DOHH2 (cell line): ENCODE measurements at regions not wholly inside any gene's neighbourhood (a gene's known extent, or its start where the extent isn't known, plus 50 kb on each side); places are given as distances from the start of the nearest gene placed in this dataset.

Source experiments
- H3F3A ChIP-seq: fragments of 200-600 bp; sonication (generic), shearing (Covaris generic); 2 replicates; pipeline ENCODE4 v1.6.0; 2016; ENCODE audit warnings: antibody characterized with exemption, mild to moderate bottlenecking; ENCODE audit not compliant: control insufficient read depth, insufficient read depth
- H3K27ac ChIP-seq: fragments of 200-600 bp; sonication (generic); 2 replicates; pipeline ENCODE4 v1.5.1; 2014; ENCODE audit warnings: low read depth, mild to moderate bottlenecking, low read length, moderate library complexity
- H3K27me3 ChIP-seq: fragments of 200-600 bp; sonication (generic); 2 replicates; pipeline ENCODE4 v1.6.1; 2014; ENCODE audit warnings: mild to moderate bottlenecking, low read length, mixed read lengths; ENCODE audit not compliant: control insufficient read depth
- H3K36me3 ChIP-seq: fragments of 200-600 bp; sonication (generic); 2 replicates; pipeline ENCODE4 v1.6.1; 2014; ENCODE audit warnings: mild to moderate bottlenecking, low read length, moderate library complexity, mixed read lengths; ENCODE audit not compliant: control insufficient read depth
- H3K4me1 ChIP-seq: fragments of 200-600 bp; sonication (generic); 2 replicates; pipeline ENCODE4 v1.6.1; 2014; ENCODE audit warnings: mild to moderate bottlenecking, low read length, mixed read lengths; ENCODE audit not compliant: control insufficient read depth
- H3K4me2 ChIP-seq: fragments of 200-600 bp; sonication (generic); 2 replicates; pipeline ENCODE4 v1.6.0; 2014; ENCODE audit warnings: mild to moderate bottlenecking, low read length, moderate library complexity
- H3K4me3 ChIP-seq: fragments of 200-600 bp; sonication (generic); 2 replicates; pipeline ENCODE4 v1.5.1; 2014; ENCODE audit warnings: mild to moderate bottlenecking, low read length, mixed read lengths
- H3K79me2 ChIP-seq: fragments of 200-600 bp; sonication (generic); 2 replicates; pipeline ENCODE4 v1.6.1; 2014; ENCODE audit warnings: mild to moderate bottlenecking, low read length, mixed read lengths; ENCODE audit not compliant: control insufficient read depth
- H3K9me2 ChIP-seq: fragments of 200-600 bp; sonication (generic); replicated peaks from 2 replicates; pipeline ENCODE4 v1.6.1; 2014; ENCODE audit warnings: mild to moderate bottlenecking, low read length, mixed read lengths; ENCODE audit not compliant: control insufficient read depth
- H3K9me3 ChIP-seq: fragments of 200-600 bp; sonication (generic); 2 replicates; pipeline ENCODE4 v1.6.1; 2014; ENCODE audit warnings: antibody characterized with exemption, low read length, mixed read lengths; ENCODE audit not compliant: control insufficient read depth, insufficient read depth
- H4K20me1 ChIP-seq: fragments of 200-600 bp; sonication (generic); 2 replicates; pipeline ENCODE4 v1.6.0; 2014; ENCODE audit warnings: low read depth, mild to moderate bottlenecking, antibody characterized with exemption, low read length, moderate library complexity; ENCODE audit not compliant: control insufficient read depth, insufficient read depth
- CTCF ChIP-seq: fragments of 200-600 bp; sonication (generic); IDR thresholded peaks from one replicate; pipeline ENCODE4 v1.5.1; 2014; ENCODE audit warnings: antibody characterized with exemption, mild to moderate bottlenecking, low read depth, low read length; ENCODE audit not compliant: poor library complexity, severe bottlenecking
- EZH2phosphoT487 ChIP-seq: fragments of 200-600 bp; sonication (generic); IDR thresholded peaks from 2 replicates; pipeline ENCODE4 v1.6.1; 2017; ENCODE audit warnings: borderline replicate concordance, mild to moderate bottlenecking, antibody characterized with exemption, low read length, moderate library complexity, mixed read lengths

DNA sequence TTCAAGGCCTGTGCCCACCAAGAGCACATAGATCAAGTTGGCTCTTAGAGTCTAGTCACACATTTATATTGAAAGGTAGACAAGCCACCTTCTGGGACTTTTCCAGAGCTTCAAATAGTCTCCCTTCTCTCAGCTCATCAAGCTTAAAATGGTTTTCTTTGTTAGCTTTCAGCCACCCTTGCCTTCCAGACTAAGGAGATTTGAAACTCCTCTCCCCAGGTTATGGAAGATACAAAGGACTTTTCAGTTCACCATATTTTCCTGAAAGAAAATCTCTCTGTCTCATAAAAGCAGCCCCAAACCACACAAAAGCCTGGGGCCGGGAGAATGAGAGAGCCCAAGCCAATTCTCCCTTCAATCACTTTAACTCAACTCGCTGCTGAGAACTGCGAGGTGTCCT is 134.1 kb downstream of the ZC3H11B start:
- Histone ChIP-seq H3K4me2 (no peak overlapping the region), H3K27ac (no peak overlapping the region), H3K27me3 (no peaks in the 10 kb centered on the region), H3K36me3 (no peaks in the 10 kb centered on the region), H3K4me1 (no peaks in the 10 kb centered on the region), H3K79me2 (no peaks in the 10 kb centered on the region), H3K9me3 (no peaks in the 10 kb centered on the region), H3F3A (no peaks in the 10 kb centered on the region), H3K9me2 (no peaks in the 10 kb centered on the region), H4K20me1 (no peaks in the 10 kb centered on the region), H3K4me3 (no peak overlapping the region)
- TF ChIP-seq CTCF = no peak
- no peak for TF ChIP-seq EZH2phosphoT487

DNA sequence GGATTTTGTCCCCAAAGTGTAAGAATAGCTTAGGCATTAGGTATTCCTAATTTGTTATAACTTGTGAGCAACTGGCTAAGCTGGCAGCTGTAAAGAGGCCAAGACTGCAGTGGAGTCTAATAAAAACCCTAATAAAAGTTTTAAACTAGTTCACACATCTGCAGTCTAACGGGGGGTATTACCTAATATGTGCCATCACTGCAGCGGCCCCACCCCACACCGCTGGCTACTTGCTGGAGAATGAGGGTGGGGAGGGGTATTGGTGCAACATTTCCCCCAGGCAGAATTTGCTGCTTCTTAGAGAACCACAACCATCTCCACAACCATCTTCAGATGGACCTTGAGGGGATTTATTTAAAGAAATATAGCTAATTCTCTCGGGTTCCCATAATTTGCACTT is 135.0 kb downstream of the ZC3H11B start:
- no peak overlapping the region for H3K27ac ChIP-seq
- H3K4me3 ChIP-seq = no peak overlapping the region
- no peaks in the 10 kb centered on the region for H3K4me1 ChIP-seq
- H3K9me3 ChIP-seq = no peaks in the 10 kb centered on the region
- no peaks in the 10 kb centered on the region for H3K79me2 ChIP-seq
- no peaks in the 10 kb centered on the region for H3F3A ChIP-seq
- no peaks in the 10 kb centered on the region for H3K27me3 ChIP-seq
- H4K20me1 ChIP-seq = no peaks in the 10 kb centered on the region
- no peaks in the 10 kb centered on the region for H3K9me2 ChIP-seq
- H3K36me3 ChIP-seq = no peaks in the 10 kb centered on the region
- no peak for TF ChIP-seq EZH2phosphoT487
- TF ChIP-seq CTCF = no peak
- H3K4me2 ChIP-seq = no peak overlapping the region

GRCh38 chr1:219476716-219477115 is 136.2 kb downstream of the ZC3H11B start:
- TF ChIP-seq CTCF = no peak
- Histone ChIP-seq H3K27me3 (no peaks in the 10 kb centered on the region), H3K4me1 (no peaks in the 10 kb centered on the region), H3K79me2 (no peaks in the 10 kb centered on the region), H4K20me1 (no peaks in the 10 kb centered on the region), H3K27ac (no peak overlapping the region), H3K36me3 (no peaks in the 10 kb centered on the region), H3K9me3 (no peaks in the 10 kb centered on the region), H3K9me2 (no peaks in the 10 kb centered on the region), H3K4me2 (no peak overlapping the region), H3F3A (no peaks in the 10 kb centered on the region), H3K4me3 (no peak overlapping the region)

GRCh38 chr1:219476116-219476515 is 136.8 kb downstream of the ZC3H11B start:
- TF ChIP-seq EZH2phosphoT487 = no peak
- TF ChIP-seq CTCF = no peak
- Histone ChIP-seq H3K27me3 (no peaks in the 10 kb centered on the region), H3K36me3 (no peaks in the 10 kb centered on the region), H4K20me1 (no peaks in the 10 kb centered on the region), H3F3A (no peaks in the 10 kb centered on the region), H3K9me3 (no peaks in the 10 kb centered on the region), H3K79me2 (no peaks in the 10 kb centered on the region), H3K9me2 (no peaks in the 10 kb centered on the region), H3K27ac (no peak overlapping the region), H3K4me1 (no peaks in the 10 kb centered on the region), H3K4me2 (no peak overlapping the region), H3K4me3 (no peak overlapping the region)
